Endothelial cell of umbilical vein (primary cell): ENCODE measurements at regions not wholly inside any gene's neighbourhood (a gene's known extent, or its start where the extent isn't known, plus 50 kb on each side); places are given as distances from the start of the nearest gene placed in this dataset.

Experiments used
- BruUV-seq: library from RNA; stranded (reverse); fragments of 400-500 nt; replicated peaks from 2 replicates; lab custom pipeline; 2021; lab: Mats Ljungman, UMichigan
- CTCF ChIA-PET: fragments of 300-600, 350-600 bp; sonication (Branson Sonifier 250); formaldehyde crosslinking; loops from one replicate; lab custom pipeline; 2021; ENCODE audit warnings: antibody characterized with exemption, inconsistent platforms; lab: Charles Lee
- POLR2A ChIA-PET: fragments of 300-600, 350-600 bp; sonication (Branson Sonifier 250); formaldehyde crosslinking; loops from one replicate; lab custom pipeline; 2021; ENCODE audit warnings: antibody characterized with exemption, inconsistent platforms; lab: Charles Lee
- DNase-seq: peaks from one replicate; pipeline ENCODE4 v3.0.0-alpha.2; 2011; ENCODE audit warnings: low read depth, low spot score
- FAIRE-seq: peaks from 2 replicates; lab custom pipeline; 2011; peaks lifted over from hg19 to GRCh38; lab: Jason Lieb, UNC
- H2AFZ ChIP-seq: 2 replicates; pipeline ENCODE4 v1.6.0; 2012; ENCODE audit warnings: low read depth, low read length, control low read depth, inconsistent platforms
- H3K27ac ChIP-seq: 2 replicates; pipeline ENCODE4 v1.5.1; 2011; ENCODE audit warnings: low read depth, mild to moderate bottlenecking, control low read depth, low read length, moderate library complexity; ENCODE audit not compliant: insufficient read depth
- H3K27me3 ChIP-seq, 2 experiments: 2 replicates each; pipeline versions ENCODE4 v1.6.0 to v1.6.1; 2011; ENCODE audit warnings: low read length in 2 of 2, mixed read lengths in 1 of 2; ENCODE audit not compliant: control insufficient read depth in 2 of 2, insufficient read depth in 2 of 2
- H3K36me3 ChIP-seq, 2 experiments: 2 replicates in 1 of 2; 3 replicates in 1 of 2; pipeline ENCODE4 v1.5.1; 2011; ENCODE audit warnings: low read length in 2 of 2, mild to moderate bottlenecking in 1 of 2, moderate library complexity in 1 of 2; ENCODE audit not compliant: control insufficient read depth in 2 of 2, insufficient read depth in 2 of 2; ENCODE audit errors: extremely low read depth in 1 of 2
- H3K4me1 ChIP-seq: 3 replicates; pipeline ENCODE4 v1.5.1; 2011; ENCODE audit warnings: mild to moderate bottlenecking, low read length; ENCODE audit not compliant: control insufficient read depth, insufficient read depth; ENCODE audit errors: extremely low read depth
- H3K4me2 ChIP-seq: 2 replicates; pipeline ENCODE4 v1.6.1; 2011; ENCODE audit warnings: low read length, control low read depth, mixed read lengths; ENCODE audit not compliant: insufficient read depth
- H3K4me3 ChIP-seq, 3 experiments: fragments of 200-600 bp in 1 of 3; sonication (generic), shearing (Covaris generic) in 1 of 3; replicated peaks in 1 of 3; 2 replicates each; pipeline ENCODE4 v1.5.1; 2011 to 2016; ENCODE audit warnings: control low read depth in 3 of 3, low read length in 3 of 3, mild to moderate bottlenecking in 2 of 3, inconsistent platforms in 1 of 3, low read depth in 1 of 3, moderate library complexity in 1 of 3; ENCODE audit not compliant: insufficient read depth in 1 of 3
- H3K79me2 ChIP-seq: 2 replicates; pipeline ENCODE4 v1.6.0; 2012; ENCODE audit warnings: low read length, inconsistent platforms; ENCODE audit not compliant: control insufficient read depth, insufficient read depth
- H3K9ac ChIP-seq: replicated peaks from 2 replicates; pipeline ENCODE3; 2011; ENCODE audit warnings: low read length, control low read depth; ENCODE audit not compliant: insufficient read depth; ENCODE audit errors: extremely low read depth
- H3K9me1 ChIP-seq: replicated peaks from 3 replicates; pipeline ENCODE4 v1.6.0; 2011; ENCODE audit warnings: mild to moderate bottlenecking, low read length; ENCODE audit not compliant: control insufficient read depth, insufficient read depth; ENCODE audit errors: extremely low read depth
- H3K9me3 ChIP-seq: replicated peaks from 2 replicates; pipeline ENCODE4 v1.5.1; 2012; ENCODE audit warnings: low read length, inconsistent platforms; ENCODE audit not compliant: control insufficient read depth, insufficient read depth
- H4K20me1 ChIP-seq: replicated peaks from 2 replicates; pipeline ENCODE3; 2011; ENCODE audit warnings: mild to moderate bottlenecking, low read length; ENCODE audit not compliant: control insufficient read depth, insufficient read depth; ENCODE audit errors: extremely low read depth
- EZH2 ChIP-seq: IDR thresholded peaks from 2 replicates; pipeline ENCODE4 v1.6.1; 2012; ENCODE audit warnings: borderline replicate concordance, low read depth, mild to moderate bottlenecking, moderate library complexity, low read length, inconsistent platforms; ENCODE audit not compliant: severe bottlenecking
- FOS ChIP-seq: IDR thresholded peaks from 2 replicates; pipeline ENCODE4 v1.6.1; 2011; ENCODE audit warnings: mild to moderate bottlenecking, low read length, moderate library complexity, borderline replicate concordance; ENCODE audit not compliant: insufficient read depth
- GATA2 ChIP-seq: IDR thresholded peaks from 2 replicates; pipeline ENCODE4 v1.7.0; 2011; ENCODE audit warnings: low read depth, mild to moderate bottlenecking, moderate library complexity, mixed read lengths, low read length; ENCODE audit not compliant: insufficient read length, insufficient read depth
- JUN ChIP-seq: IDR thresholded peaks from 2 replicates; pipeline ENCODE4 v1.6.1; 2011; ENCODE audit warnings: borderline replicate concordance, low read depth; ENCODE audit not compliant: insufficient read length, insufficient read depth
- MYC ChIP-seq: IDR thresholded peaks from one replicate; pipeline ENCODE4 v1.6.1; 2011; ENCODE audit warnings: mild to moderate bottlenecking, low read depth, low read length
- POLR2A ChIP-seq: IDR thresholded peaks from 2 replicates; pipeline ENCODE4 v1.6.1; 2012; ENCODE audit warnings: low read depth, mild to moderate bottlenecking, control low read depth, low read length
- POLR2AphosphoS5 ChIP-seq: IDR thresholded peaks from 2 replicates; pipeline ENCODE4 v1.6.1; 2012; ENCODE audit warnings: low read depth, mild to moderate bottlenecking, control low read depth, low read length, moderate library complexity; ENCODE audit not compliant: insufficient read depth
- dilution Hi-C: fragments of 300-500 bp; cut with MboI; formaldehyde crosslinking; loops from one replicate; pipeline ENCODE4 v1.15.0; 2019; ENCODE audit warnings: low sequenced_read_pairs; ENCODE audit not compliant: extremely low pct_ligation_motif_present
- intact Hi-C: fragments of 100-400 bp; cut with micrococcal nuclease; formaldehyde crosslinking; loops from one replicate; pipeline ENCODE4 v1.10.0; 2022
- TF ChIP-seq, protein P1 (sequence below): IDR thresholded peaks from 2 replicates; pipeline ENCODE4 v1.6.1; 2011; ENCODE audit not compliant: insufficient read depth, insufficient read length
- TF ChIP-seq, protein P2 (sequence below), 2 donors: IDR thresholded peaks; 1 replicate in 1 of 2; 2 replicates in 1 of 2; pipeline ENCODE4 v1.5.1; 2011; ENCODE audit warnings: low read length in 2 of 2, mild to moderate bottlenecking in 2 of 2, moderate library complexity in 2 of 2, control low read depth in 1 of 2, inconsistent platforms in 1 of 2, low read depth in 1 of 2; ENCODE audit not compliant: insufficient read depth in 1 of 2; ENCODE audit errors: extremely low read depth in 1 of 2

DNA sequence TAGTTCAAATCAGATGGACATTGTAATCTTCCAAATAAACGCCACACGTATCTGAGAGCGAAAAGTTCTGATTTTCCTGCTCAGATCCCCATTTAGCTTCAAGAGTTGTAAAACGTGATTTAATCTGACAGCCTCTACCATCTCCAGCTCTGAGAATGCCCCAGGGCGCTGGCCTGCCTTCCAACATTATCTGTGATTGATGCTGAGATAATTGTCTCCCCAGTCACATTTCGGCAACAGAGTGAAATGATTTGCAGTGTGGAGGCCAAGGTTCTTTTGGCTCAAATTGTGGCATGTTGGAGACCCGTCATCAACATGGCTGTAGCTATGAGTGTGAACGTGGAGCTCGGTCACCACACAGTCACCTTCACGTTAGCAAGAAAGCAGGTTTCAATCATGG lies 283.4 kb downstream of the BRD1 start:
- FAIRE-seq (no peak), DNase-seq (no peak)
- H3K36me3 ChIP-seq = no peaks in the 10 kb centered on the region
- ChIA-PET CTCF (no interaction called here), POLR2A (no interaction called here)
- H3K9ac ChIP-seq = no peak overlapping the region
- H4K20me1 ChIP-seq = no peaks in the 10 kb centered on the region
- H3K9me1 ChIP-seq = no peaks in the 10 kb centered on the region
- dilution Hi-C loops = no loop called here
- H3K4me3 ChIP-seq = no peak overlapping the region
- H3K27ac ChIP-seq = no peak overlapping the region
- no peak overlapping the region for H2AFZ ChIP-seq
- H3K79me2 ChIP-seq = no peaks in the 10 kb centered on the region
- intact Hi-C loops = no loop called here
- H3K27me3 ChIP-seq = no peaks in the 10 kb centered on the region
- peaks cover 2% of the 10 kb centered on the region for H3K9me3 ChIP-seq
- TF ChIP-seq POLR2A = no peak
- no peak for TF ChIP-seq EZH2
- TF ChIP-seq JUN = no peak
- H3K4me2 ChIP-seq = no peak overlapping the region
- H3K4me1 ChIP-seq = no peaks in the 10 kb centered on the region
- BruUV-seq = no TSS peak

DNA sequence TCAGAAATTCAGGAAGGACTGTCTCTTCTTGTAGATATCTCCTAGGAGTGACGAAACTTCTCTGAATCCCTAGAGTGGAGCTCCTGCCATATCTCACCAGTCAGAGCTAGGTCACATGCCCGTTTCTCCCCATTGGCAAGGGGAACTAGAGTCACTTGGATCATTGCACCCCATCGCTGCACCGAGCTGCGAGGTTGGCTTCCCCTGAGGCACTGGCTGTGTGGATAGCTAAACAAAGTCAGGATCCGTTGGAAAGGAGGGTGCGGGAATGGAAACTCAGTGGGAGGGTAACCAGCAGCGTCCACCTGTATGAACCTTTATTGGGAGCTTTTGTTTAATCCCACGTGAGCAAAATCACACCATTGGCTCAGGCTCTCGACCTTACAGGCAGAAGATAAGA lies 283.8 kb downstream of the BRD1 start:
- DNase-seq (no peak), FAIRE-seq (no peak)
- BruUV-seq = no TSS peak
- H3K9me3 ChIP-seq = no peaks in the 10 kb centered on the region
- POLR2A ChIA-PET = no interaction called here
- no peak overlapping the region for H3K4me3 ChIP-seq
- intact Hi-C loops = no loop called here
- no peaks in the 10 kb centered on the region for H3K36me3 ChIP-seq
- no peaks in the 10 kb centered on the region for H3K79me2 ChIP-seq
- CTCF ChIA-PET = no interaction called here
- H2AFZ ChIP-seq = no peak overlapping the region
- dilution Hi-C loops = no loop called here
- H3K9ac ChIP-seq = no peak overlapping the region
- no peaks in the 10 kb centered on the region for H3K4me1 ChIP-seq
- H3K27me3 ChIP-seq = no peaks in the 10 kb centered on the region
- no peak overlapping the region for H3K27ac ChIP-seq
- H4K20me1 ChIP-seq = no peaks in the 10 kb centered on the region
- H3K9me1 ChIP-seq = no peaks in the 10 kb centered on the region
- TF ChIP-seq EZH2 (no peak), MYC (no peak), JUN (no peak), POLR2A (no peak), POLR2AphosphoS5 (no peak), GATA2 (no peak), FOS (no peak)
- TF ChIP-seq, protein P1, sequence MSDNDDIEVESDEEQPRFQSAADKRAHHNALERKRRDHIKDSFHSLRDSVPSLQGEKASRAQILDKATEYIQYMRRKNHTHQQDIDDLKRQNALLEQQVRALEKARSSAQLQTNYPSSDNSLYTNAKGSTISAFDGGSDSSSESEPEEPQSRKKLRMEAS = no peak
- TF ChIP-seq, protein P2, sequence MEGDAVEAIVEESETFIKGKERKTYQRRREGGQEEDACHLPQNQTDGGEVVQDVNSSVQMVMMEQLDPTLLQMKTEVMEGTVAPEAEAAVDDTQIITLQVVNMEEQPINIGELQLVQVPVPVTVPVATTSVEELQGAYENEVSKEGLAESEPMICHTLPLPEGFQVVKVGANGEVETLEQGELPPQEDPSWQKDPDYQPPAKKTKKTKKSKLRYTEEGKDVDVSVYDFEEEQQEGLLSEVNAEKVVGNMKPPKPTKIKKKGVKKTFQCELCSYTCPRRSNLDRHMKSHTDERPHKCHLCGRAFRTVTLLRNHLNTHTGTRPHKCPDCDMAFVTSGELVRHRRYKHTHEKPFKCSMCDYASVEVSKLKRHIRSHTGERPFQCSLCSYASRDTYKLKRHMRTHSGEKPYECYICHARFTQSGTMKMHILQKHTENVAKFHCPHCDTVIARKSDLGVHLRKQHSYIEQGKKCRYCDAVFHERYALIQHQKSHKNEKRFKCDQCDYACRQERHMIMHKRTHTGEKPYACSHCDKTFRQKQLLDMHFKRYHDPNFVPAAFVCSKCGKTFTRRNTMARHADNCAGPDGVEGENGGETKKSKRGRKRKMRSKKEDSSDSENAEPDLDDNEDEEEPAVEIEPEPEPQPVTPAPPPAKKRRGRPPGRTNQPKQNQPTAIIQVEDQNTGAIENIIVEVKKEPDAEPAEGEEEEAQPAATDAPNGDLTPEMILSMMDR (IDR thresholded peaks at IDR 0.05; ENCODE audit: extremely low read depth in 1 of 2, insufficient read depth in 1 of 2, low read depth in 1 of 2, low read length in 2 of 2) = no peak
- no peak overlapping the region for H3K4me2 ChIP-seq
